NCI-H1048 (cell line): ENCODE measurements at regions not wholly inside any gene's neighbourhood (a gene's known extent, or its start where the extent isn't known, plus 50 kb on each side); places are given as distances from the start of the nearest gene placed in this dataset.

Experiments
- DNase-seq: peaks from one replicate; lab custom pipeline; 2025; lab: John Stamatoyannopoulos, UW

DNA sequence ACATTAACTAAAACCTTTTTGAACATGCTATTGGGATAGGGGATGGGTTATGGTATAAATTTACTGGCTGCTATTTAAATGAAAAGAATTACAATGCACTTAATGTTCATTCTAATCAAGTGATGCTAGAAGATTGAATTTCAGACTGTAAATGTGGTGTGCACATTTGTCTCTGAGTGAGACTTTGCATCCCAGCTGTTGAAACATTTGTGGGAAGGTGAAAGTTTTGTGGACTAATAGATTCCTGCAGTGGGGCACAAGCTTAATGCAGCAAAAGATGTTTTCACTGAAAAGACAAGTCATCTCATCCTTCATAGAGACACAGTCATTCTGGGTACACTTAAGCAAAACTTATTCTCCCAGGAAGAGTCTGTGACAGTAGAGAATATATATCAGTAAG is 323.6 kb downstream of the NFIB start:
- DNase-seq: no peak

DNA sequence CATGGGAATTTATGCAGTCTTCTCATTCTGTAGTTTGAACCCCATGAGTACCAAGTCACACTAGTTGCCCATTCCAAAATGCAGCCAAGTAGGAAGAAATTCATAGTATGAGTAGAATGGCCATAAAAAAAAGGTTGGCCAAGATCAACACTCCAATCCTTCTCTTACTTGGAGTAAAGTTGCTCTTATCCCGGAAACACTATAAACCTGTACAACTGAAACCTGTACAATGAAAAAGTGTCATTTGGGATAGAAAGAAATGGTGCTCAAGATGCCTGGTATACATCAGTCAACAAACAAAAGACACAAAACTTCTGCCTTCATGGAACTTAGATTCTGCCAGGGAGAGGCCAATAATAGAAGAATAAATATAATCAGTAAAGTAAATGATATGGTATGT is 325.0 kb downstream of the NFIB start:
- DNase-seq: no peak

- DNase-seq: no peak
Measured at GRCh38 chr9:13983607-13984006, 330.3 kb downstream of the NFIB start.

DNA sequence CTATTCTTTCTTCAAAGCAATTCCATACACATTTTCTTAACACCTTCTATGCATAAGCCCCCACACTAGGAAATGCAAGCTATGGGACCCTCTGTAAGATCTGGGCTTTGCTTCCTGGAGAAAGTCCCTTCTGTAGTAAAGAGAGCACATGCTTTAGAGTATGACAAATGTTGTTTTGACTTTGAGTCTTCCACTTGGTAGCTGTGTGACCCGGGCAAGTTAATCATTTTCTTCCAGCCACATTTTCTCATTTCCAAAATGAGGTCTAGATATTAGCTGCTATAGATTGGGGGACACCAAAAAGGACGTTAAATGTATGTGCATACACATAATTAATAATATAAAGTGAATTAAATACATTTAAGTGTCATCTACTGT is 334.0 kb downstream of the NFIB start:
- DNase-seq: no peak

- no peak for DNase-seq
Measured at GRCh38 chr9:13975611-13976290, 338.2 kb downstream of the NFIB start.

DNA sequence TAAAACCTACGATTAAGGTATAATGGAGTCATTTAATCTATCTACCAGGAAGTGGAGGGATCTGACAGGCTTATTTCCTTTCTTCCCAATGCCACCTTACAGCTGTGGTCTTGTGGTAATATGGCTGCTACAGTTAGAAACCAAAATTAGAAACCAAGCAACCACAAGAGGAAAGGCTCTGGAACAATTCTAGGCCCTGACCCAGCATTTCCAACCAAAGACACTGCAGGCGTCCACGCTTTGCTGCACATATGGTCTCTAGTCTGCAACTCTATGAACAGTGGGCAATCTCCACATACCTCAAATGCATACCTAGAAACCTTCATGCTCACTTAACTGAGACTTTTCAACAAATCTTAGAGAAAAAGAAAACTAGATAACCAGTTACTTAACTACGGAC is 339.1 kb downstream of the NFIB start:
- no peak for DNase-seq

- no peak for DNase-seq
Measured at GRCh38 chr9:13971966-13972655, 341.8 kb downstream of the NFIB start.

GRCh38 chr9:13971415-13971814 is 342.5 kb downstream of the NFIB start:
- DNase-seq: no peak

GRCh38 chr9:13970426-13970825 is 343.5 kb downstream of the NFIB start:
- no peak for DNase-seq

- DNase-seq: no peak
Measured at GRCh38 chr9:13970018-13970417, 343.9 kb downstream of the NFIB start.

- no peak for DNase-seq
Measured at GRCh38 chr9:13967438-13967837, 346.5 kb downstream of the NFIB start.

DNA sequence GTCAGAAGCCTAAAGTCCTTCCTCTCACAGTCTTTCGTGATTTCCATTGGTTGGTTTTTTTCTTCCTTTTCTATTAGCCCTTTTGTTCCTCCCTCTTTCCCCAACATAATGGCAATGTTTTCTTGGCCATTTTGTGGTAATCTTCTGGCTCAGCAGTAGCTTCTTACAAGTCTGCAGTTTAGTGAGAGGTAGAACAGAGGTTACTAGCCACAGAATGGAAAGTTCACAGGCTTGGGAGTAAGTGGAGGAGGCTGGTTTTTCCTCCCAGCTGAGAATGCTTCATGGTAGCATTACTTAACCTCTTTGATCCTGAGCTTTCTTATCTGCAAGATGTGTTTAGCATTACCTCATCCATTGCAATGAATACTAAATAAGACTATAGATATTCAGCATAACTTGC is 346.9 kb downstream of the NFIB start:
- no peak for DNase-seq

DNA sequence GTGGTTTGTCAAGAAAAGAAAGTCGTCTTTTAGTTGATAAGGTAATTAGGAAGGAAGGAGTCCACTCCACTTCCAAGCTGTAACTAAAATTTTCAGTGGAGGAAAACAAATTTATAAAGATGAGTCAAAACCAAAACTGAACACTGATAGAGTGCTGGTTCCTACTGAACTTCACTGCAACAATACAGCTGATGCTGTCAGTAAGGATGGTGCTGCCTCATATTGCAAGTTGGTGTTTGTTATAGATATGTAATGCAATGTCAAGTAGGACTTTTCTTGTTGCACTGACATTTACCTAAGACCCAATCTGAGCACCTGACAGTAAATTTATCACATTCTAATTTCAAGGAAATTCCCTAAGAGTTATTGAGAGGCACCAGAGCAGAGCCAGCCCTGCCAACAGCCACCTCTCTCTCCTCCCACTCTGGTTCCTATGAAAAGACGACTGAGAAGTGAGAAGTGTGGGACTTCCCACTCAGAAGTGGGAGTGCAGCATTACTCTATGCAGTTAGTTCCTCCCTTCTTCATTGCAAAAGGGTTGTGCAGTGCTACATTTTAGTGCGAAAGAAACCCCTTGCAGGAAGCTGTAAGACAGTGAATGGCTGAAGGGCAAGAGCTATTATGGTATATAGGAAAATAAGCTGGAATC is 350.8 kb downstream of the NFIB start:
- no peak for DNase-seq

DNA sequence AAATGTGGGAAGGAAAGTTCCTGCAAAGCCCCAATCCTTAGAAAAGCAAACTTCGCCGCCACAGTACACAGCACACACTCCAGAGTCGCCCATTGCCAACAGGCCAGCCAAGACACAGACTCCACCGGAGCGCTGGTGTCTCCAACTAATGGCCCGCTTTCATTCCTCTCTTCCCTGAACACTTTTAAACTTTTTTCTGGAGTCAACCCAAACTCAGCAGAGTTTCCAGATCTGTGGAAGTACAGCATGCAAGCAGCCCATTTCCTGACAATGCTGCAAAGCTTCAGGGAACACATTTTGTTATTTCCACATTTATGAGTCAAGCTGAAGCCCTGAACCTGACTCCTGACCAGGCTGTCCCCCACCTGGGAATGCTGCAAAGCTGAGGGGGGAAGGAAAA is 351.9 kb downstream of the NFIB start:
- no peak for DNase-seq

- no peak for DNase-seq
Measured at GRCh38 chr9:13960011-13960765, 353.8 kb downstream of the NFIB start.

GRCh38 chr9:13958672-13959071 is 355.3 kb downstream of the NFIB start:
- DNase-seq: no peak

DNA sequence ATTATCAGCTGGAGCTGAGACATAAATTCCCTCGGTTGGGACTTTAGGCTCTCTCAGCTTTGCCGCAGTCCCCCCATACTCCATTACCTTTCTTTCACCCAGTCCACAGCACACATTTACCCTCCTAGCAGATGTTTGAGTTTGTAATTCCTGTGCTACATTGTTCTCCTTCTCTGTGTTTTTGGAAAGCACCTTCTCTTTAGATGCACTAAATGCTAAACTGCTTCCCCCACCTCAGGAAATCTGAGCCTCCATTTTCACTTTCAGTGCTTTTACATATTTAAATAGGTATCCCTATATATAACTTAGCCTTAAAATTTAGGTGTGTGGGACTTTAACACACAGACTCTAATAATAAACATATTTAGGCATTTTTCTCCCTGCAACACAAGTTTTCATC is 356.9 kb downstream of the NFIB start:
- no peak for DNase-seq

DNA sequence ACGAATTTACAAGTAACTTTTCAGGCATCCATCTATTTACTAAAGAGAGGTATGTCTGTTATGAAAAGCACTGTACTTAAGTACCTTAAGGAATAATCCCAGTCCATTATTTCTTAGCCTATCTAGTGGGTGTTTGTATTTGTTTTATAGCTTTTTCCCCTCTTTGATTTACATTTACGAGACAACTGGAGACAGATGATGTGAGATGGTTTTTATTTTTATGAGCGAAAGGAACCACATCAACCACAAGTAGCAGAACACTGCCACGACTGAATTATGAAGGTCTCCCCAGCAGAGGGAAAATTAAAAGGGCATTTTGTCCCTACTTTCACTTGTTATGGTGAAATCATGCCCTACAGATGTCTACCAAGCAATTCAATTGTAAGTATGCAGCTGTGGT is 357.8 kb downstream of the NFIB start:
- DNase-seq: no peak

- DNase-seq: no peak
Measured at GRCh38 chr9:13952906-13953305, 361.0 kb downstream of the NFIB start.

DNA sequence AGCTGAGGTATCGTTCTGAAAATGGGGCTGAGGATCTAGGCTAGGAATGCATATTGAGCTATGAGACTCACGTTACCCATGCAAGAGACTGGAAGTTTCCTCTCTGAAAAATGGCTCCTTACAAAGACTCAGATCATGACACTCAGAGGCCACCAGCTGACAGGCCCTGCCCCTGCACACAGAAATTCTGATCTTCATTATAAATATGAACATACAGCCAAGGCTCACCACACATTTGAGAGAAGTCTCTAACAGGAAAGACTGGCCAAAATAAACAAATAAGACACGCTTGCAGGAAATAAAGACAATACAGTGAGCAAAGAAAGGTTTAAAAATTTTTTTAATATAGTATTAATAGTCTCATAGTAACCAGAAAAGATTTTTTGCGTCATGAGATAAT is 365.9 kb downstream of the NFIB start:
- no peak for DNase-seq

- DNase-seq: no peak
Measured at GRCh38 chr9:13943176-13943575, 370.8 kb downstream of the NFIB start.

- DNase-seq: no peak
Measured at GRCh38 chr9:13942695-13943094, 371.2 kb downstream of the NFIB start.

DNA sequence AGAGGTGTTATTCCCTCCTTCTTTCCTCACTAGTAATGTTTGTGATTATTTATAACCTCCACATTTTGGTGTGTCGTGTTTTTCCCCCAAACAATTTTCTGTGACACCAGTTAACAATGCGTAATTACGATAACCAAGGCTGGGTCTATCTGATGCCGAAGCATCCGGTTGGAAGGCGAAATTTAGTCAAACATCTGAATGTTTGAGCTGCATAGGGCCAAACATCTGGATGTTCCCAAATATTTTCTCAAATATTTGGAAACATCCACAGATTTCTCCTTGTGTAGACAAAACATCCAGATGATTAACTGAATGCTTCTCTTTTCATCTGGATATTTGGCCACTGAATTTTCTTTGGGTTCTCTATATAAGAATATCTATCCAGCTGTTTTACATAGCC is 371.7 kb downstream of the NFIB start:
- no peak for DNase-seq
